ENCODE measurements at regions not wholly inside any gene's neighbourhood (a gene's known extent, or its start where the extent isn't known, plus 50 kb on each side); places are given as distances from the start of the nearest gene placed in this dataset.
"Not testable (repeated sequence)": the region's sequence is repeated elsewhere in the genome, so short reads cannot be mapped to it uniquely, and the experiment has no call there.

DNA sequence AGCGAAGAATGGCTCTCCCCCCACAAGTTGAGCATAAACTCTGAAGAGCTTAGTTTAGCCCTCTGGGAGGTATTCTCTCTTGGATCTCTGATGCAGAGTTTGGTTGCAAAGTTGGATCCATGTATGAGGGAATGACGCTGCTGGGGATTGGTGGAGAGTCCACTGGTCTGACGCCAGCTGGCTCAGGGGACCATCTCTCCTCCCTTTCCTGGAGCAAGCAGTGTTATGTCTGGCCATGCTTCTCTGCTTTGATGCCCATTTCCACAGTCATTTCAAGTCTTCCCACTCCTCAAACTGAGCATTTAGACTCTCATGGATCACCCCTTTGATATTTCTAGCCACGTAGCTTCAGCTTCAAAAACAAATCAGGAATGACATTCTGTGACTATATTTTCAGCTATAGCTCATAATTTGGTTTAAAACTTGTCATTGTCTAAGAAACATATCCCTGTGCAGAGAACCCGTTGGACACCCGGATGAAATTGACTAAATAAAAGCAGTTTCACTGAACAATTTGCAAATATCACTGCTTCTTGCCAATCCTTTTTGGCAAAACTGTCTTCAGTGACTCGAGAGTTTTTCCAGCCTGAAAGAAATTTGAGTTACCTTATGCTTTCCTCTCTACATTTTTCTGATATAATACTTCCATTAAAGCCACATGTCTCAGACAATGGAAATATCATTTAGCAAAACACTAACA lies 193.4 kb upstream of the CDH11 start:
- no peak for DNase-seq

DNA sequence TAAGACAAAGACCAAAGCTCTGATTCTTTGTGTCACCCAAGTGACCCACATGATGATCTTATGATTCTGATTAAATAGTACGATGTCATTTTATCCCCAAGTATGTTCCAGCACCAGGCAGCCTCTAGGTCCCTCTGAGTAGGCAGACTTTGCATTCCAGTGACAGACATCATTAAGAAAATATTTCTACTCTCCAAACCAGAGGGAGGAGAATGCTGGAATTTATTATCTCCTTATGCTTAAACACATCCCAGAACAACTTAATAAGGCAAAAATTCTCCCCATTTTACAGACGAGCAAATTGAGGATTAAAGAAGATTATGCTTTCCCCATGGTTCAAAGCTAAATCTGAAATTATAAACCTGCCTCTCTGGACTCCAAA lies 192.8 kb upstream of the CDH11 start:
- DNase-seq, result no peak

DNA sequence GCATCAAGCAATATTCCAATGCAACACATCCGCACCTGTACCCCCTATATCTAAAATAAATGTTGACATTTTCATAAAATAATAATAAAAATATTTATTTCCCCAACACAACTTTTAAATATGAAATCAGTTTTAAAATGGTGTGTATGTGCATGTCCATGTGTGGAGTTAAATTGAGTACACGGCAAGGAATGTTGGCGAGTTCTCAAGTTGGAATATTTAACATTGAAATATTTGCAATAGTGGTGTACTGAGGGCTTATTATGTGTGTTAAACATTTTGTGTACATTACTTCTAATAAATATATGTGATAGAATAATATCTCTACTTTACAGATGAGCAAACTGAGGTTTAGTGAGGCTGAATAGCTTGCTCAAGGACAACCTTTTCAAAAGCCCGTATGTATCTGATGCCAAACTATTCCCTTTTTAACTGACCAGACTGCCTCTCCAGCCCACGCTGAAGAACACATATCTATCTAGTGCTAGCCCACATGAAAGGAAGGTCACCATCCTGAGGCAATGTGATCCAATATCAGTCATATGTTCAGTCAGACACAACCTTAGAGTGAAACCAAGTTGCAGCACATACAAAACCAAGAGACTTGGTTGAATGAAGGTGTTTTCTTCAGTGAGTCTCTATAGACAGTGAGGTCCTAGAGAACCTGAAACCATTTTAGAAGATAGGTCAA lies 192.2 kb upstream of the CDH11 start:
- no peak for DNase-seq

GRCh38 chr16:65312795-65313194 lies 190.9 kb upstream of the CDH11 start:
- DNase-seq, result no peak

DNA sequence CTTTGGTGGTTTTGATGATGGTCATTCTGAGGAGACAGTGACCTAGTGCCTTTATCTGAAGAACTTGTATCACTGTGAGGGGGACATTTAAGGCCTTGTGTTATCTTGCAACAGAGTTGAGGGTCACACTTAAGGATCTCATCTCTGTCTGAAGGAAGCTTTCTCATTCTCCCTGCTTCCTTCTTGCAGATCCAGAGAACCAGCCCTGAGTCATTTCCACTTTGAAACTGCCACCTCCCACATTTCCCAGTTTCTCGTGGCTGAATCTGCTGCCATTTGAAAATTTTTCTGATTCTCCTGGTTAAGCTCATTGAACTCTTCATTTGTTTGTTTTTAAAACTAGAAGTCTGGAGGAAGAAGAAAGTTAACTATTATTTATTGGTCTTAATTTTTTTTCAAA lies 190.2 kb upstream of the CDH11 start:
- DNase-seq, result no peak

DNA sequence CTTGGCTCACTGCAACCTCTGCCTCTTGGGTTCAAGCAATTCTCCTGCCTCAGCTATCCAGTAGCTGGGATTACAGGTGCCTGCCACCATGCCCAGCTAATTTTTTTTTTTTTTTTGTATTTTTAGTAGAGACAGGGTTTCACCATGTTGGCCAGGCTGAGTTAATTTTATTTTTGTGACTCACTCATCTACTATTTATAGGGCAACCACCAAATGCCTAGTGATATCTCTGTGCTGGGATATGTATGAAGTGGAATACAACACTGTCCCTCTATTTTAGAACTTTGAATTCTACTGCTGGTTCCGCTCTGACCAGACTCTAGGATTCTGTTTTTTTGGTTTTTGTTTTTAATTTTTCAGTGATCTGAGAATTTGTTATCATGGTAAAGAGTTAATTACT lies 188.6 kb upstream of the CDH11 start:
- DNase-seq, result not testable (repeated sequence)

- DNase-seq, result no peak
Measured at GRCh38 chr16:65309354-65309753, 187.5 kb upstream of the CDH11 start.

- DNase-seq, result no peak
Measured at GRCh38 chr16:65308506-65308905, 186.6 kb upstream of the CDH11 start.

GRCh38 chr16:65307286-65307685 lies 185.4 kb upstream of the CDH11 start:
- DNase-seq, result no peak

DNA sequence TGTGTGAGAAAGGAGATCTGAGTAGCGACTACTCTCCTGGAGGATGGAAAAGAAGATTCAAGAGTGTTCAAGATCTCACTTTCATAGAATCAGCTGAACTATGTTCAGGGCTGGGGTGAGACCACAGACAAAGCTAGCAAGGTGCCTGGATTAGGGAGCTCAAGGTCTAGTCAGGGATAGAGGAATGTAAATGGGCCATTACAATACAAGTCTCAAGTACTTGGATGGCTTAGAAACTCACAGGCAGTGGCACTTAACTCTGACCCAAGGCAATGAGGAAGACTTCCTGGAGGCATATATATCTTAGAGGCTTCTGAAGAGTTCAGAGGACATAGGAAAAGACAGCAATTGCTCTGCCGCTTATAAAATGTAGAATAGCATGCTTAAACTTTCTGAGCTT lies 184.9 kb upstream of the CDH11 start:
- DNase-seq, result no peak

DNA sequence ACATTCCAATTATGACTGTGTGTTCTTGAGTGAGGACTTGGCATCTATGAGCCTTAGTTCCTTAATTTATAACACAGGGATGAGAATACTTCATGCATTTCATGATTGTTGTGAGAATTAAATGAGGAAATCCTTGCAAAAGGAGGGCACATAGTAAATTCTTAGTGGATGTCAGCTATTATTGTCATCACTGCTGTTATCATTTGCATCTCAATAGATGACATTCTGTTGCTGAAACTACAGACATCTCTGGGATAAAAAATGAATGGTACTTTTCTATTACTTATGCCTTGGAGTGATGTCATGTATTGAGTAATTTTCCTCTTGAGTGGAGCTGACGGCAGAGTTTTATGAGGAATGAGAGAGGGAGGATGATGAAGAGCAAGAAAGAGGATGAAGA lies 184.4 kb upstream of the CDH11 start:
- DNase-seq, result no peak

DNA sequence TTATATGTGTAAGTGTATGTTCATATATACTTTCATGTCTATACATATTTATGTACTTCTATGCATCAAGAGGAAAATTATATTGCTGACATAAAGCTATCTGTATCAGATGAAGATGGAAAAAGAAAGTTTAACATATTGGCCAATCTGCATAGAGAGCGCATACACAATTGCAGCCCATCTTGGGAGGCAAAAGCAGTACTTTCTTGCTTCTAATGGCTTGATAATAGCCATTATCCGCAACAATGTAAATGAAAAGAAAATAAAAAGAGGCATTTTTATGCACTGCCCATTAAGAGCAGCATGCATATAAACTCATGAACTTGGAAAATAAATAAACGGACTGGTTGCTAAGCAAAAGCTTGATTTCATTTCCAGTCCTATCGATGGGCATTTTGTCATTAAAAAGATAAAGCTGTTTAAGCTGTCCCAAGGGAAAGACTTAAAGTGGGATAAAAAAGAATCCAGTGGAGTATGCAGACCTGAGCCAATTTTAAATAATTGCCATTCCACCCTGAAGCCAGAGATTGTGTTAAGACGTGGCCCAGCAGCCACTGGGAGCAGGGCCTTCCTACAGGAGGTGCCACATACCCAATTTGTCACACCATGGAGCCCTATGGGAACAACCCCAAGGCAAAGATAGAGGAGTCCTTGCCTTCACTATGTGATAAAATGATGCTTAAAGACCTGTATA lies 183.6 kb upstream of the CDH11 start:
- no peak for DNase-seq

- DNase-seq, result no peak
Measured at GRCh38 chr16:65301029-65301428, 179.2 kb upstream of the CDH11 start.

DNA sequence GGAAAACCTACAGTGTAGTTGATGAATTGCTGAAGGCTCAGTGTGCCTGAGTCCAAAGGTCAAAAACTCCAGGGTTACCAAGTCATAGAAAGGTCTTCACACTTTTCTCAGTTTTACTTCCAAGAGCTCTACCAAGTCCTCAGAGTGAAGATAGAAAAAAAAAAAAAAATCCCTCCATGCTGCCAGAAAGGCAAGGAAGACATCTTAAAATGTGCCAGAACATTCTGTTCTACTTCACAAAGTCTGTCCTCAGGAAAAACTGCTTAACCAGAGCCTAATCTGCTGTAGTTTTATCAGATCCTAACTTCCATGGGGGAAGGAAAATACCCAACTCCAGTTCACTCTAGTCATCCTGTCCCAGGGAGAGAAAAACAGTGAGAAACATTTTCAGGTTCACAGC lies 175.6 kb upstream of the CDH11 start:
- DNase-seq, result no peak

DNA sequence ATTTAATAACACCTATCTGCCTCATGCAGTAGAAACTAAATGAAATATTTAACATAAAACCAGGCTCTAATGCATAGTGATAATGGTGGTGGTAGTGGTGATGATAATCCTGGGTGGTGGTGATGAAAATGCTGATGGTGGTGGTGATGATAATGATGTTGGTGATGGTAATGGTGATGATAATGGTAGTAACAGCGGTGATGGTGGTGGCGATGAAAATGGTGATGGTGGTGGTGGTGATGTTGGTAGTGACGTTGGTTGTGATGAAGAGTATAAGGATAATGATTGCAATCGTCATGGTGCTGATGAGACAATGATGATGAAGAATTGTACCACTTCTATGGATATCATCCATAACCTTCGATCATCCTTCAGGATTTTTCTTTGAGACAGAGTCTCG lies 173.7 kb upstream of the CDH11 start:
- no peak for DNase-seq

GRCh38 chr16:65294708-65295107 lies 172.8 kb upstream of the CDH11 start:
- DNase-seq, result no peak

DNA sequence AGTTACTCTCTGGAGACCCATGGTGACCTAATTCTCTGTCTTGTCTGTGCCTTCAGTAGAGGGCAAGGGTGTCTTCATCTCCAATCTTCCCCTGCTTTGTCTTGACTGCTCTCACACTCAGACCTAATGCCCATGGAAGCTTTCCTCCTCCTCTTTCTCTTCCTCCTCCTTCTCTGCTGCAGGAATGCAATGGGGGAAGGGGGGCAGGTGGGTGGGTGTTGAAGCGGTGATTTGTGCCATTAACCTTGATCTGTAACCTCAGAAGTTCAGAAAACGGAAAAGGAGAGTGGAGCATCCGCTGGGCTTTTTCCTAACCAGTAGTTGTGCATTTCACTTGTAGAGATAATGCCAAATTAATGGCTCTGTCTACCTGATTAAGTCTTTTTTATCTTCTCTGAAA lies 172.3 kb upstream of the CDH11 start:
- no peak for DNase-seq

GRCh38 chr16:65289022-65289421 lies 167.2 kb upstream of the CDH11 start:
- DNase-seq, result no peak

GRCh38 chr16:65287307-65287706 lies 165.4 kb upstream of the CDH11 start:
- no peak for DNase-seq

DNA sequence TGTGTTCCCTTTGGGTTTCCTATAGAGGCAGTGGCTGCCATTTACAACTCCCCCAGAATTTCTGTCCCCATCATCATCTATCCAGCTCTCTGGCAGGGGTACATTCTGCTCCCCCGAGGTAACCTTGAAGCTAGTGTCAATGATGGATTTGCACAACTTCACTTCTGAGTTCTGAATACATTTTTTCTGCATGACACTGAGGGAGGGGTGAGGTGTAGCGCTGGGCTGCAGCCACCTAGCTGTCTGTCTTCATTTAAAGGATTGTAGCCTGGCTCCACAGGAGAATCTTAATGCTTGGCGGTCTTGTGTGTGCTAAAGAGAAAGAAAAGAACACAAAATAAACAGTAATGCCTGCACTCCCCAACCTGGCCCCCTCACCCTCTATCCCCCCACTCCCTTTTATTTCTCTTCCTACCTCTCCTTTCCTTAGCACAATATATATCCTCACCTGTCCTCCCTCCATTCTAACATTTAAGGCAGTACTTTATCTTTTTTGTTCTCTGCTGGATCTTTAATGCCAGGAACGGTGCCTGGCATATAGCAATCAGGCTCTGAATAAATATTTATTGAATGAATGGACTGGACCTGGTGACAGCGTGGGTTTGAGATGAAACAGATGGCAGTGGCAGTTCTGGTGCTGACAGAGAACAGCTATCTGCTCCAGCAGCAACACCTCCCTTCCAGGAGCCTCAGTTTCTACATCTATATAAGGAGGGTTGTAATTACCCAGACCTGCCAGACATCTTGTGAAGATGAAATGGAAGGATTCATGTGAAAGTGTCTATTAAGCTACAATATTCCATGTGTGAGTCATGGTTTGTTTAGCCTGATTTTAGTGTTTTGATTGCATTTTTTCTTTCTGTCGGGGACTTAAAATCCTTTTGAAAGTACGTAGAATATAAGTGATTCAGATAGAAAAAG lies 163.5 kb upstream of the CDH11 start:
- no peak for DNase-seq

DNA sequence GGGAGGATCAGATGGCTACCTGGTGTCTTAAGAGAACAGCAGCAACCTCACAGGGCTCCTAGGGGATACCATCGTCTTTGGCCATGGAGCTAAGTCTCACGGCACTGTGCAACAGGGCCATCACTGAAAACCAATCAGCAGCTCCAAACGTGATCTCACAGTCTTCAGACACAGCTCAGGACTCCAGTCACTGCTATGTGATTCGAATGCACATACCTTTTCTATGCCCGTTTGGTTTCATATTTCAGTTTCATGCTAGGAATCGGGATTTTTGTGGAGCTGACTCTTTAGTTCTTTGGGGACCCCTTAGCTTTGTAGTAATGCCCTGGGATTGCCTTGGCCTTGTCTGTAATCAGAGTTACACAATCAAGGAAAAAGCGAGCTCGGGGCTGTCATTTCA lies 162.8 kb upstream of the CDH11 start:
- DNase-seq, result no peak

- DNase-seq, result no peak
Measured at GRCh38 chr16:65283181-65283651, 161.4 kb upstream of the CDH11 start.

GRCh38 chr16:65281586-65281985 lies 159.7 kb upstream of the CDH11 start:
- DNase-seq, result no peak

Measured in NCI-H526 (cell line).